Effector memory CD4-positive, alpha-beta T cell (primary cell): ENCODE measurements at regions not wholly inside any gene's neighbourhood (a gene's known extent, or its start where the extent isn't known, plus 50 kb on each side); places are given as distances from the start of the nearest gene placed in this dataset.

Experiments used
- DNase-seq, 3 donors: peaks; one replicate each; pipeline ENCODE4 v3.0.0-alpha.2; 2020
- H3K27ac ChIP-seq: 2 replicates; pipeline ENCODE4 v1.7.0; 2013; ENCODE audit warnings: mild to moderate bottlenecking, low read length, moderate library complexity; ENCODE audit not compliant: insufficient read depth, poor library complexity, severe bottlenecking
- H3K27me3 ChIP-seq: replicated peaks from 2 replicates; pipeline ENCODE4 v1.7.0; 2013; ENCODE audit warnings: mild to moderate bottlenecking, low read length; ENCODE audit not compliant: insufficient read depth, control insufficient read depth, poor library complexity, severe bottlenecking
- H3K36me3 ChIP-seq: 2 replicates; pipeline ENCODE4 v1.7.0; 2013; ENCODE audit warnings: mild to moderate bottlenecking, low read length, moderate library complexity; ENCODE audit not compliant: control insufficient read depth, insufficient read depth
- H3K4me1 ChIP-seq: 2 replicates; pipeline ENCODE4 v1.7.0; 2013; ENCODE audit warnings: low read length, mild to moderate bottlenecking; ENCODE audit not compliant: control insufficient read depth, insufficient read depth, poor library complexity, severe bottlenecking
- H3K4me3 ChIP-seq: 2 replicates; pipeline ENCODE4 v1.7.0; 2013; ENCODE audit warnings: low read length, low read depth, mild to moderate bottlenecking; ENCODE audit not compliant: insufficient read depth, poor library complexity, severe bottlenecking
- H3K9me3 ChIP-seq: 2 replicates; pipeline ENCODE4 v1.7.0; 2013; ENCODE audit warnings: mild to moderate bottlenecking, low read length, moderate library complexity; ENCODE audit not compliant: control insufficient read depth

DNA sequence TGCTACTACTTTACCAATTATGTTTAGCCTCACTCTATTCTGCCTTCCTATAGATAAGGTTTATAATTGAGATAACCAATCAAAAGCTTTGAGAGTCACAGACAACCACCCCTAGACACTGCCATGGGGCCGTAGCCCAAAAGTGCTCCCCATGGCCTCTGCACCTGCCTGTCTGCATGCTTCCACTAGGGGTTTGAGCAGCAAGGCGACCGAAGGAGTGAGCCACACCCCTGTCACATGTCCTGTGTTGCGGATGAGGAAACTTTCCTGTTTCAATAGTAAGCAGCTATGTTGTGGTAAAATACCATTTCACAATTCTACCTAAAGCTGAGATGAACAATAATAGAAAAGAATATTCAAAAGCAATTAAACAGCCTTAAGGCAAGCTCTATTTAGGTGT is 856.0 kb upstream of the FRG1 start:
- no peaks in the 10 kb centered on the region for H3K4me1 ChIP-seq
- DNase-seq: no peak
- no peaks in the 10 kb centered on the region for H3K9me3 ChIP-seq
- no peak overlapping the region for H3K4me3 ChIP-seq
- no peaks in the 10 kb centered on the region for H3K27me3 ChIP-seq
- H3K36me3 ChIP-seq: no peaks in the 10 kb centered on the region
- H3K27ac ChIP-seq: no peak overlapping the region

- Histone ChIP-seq H3K4me1 (no peaks in the 10 kb centered on the region), H3K27ac (no peak overlapping the region), H3K4me3 (no peak overlapping the region), H3K36me3 (no peaks in the 10 kb centered on the region), H3K27me3 (no peaks in the 10 kb centered on the region), H3K9me3 (no peaks in the 10 kb centered on the region)
- DNase-seq: no peak
Measured at GRCh38 chr4:189087971-189088370, 852.7 kb upstream of the FRG1 start.

DNA sequence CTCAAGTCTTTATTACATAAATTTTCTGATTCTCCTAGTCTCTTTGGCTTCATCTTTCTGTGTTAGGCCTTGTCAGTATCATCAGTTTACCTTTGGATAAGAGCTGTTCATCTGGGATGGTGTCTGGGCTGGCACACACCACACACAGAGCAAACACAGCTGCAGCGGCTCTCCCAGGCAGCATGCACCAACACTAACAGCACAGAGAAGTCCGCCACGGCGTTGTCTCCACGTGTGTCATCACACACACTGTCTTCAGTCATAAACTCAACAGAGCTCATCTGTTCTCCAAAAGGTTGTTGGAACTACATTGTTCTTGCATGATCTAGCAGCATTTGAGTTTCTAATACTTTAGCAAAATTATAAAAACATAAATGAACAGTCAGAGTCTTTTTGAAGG is 851.9 kb upstream of the FRG1 start:
- no peaks in the 10 kb centered on the region for H3K27me3 ChIP-seq
- no peak overlapping the region for H3K27ac ChIP-seq
- no peak overlapping the region for H3K4me3 ChIP-seq
- H3K4me1 ChIP-seq: no peaks in the 10 kb centered on the region
- no peaks in the 10 kb centered on the region for H3K9me3 ChIP-seq
- DNase-seq: no peak
- no peaks in the 10 kb centered on the region for H3K36me3 ChIP-seq

DNA sequence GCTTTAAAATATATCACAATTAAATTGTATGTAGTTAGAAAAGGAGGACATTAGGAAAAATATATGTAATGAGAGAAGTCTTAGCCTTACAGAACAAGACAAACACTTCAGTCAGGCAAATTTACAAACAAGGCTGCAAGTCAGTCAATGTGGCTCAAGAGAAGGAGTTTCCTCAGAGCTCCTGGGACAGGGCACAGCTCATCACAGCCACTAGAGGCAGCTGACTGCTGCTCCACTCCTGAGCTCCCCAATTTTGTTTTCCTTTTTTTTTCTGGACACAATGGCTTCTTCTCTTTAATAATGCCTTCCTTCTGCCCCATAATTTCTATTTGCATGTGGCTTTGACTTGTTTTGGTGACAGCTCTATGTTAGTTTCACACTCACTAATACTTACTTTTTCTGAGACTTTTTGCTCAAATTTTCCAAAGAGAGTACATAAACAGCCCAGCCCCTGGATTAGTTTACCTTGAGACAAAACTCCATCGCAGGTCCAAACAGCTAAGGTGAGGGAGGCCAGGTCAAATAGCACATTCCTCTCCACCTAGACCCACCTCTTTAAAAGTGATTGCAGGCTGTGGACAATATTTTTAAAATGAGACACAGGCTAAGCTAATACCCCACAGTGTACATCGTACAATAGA is 850.4 kb upstream of the FRG1 start:
- Histone ChIP-seq H3K9me3 (no peaks in the 10 kb centered on the region), H3K4me1 (no peaks in the 10 kb centered on the region), H3K27me3 (no peaks in the 10 kb centered on the region), H3K36me3 (no peaks in the 10 kb centered on the region), H3K4me3 (no peak overlapping the region), H3K27ac (no peak overlapping the region)
- DNase-seq: no peak

- no peaks in the 10 kb centered on the region for H3K9me3 ChIP-seq
- no peak overlapping the region for H3K27ac ChIP-seq
- H3K4me1 ChIP-seq: no peaks in the 10 kb centered on the region
- no peak overlapping the region for H3K4me3 ChIP-seq
- no peaks in the 10 kb centered on the region for H3K27me3 ChIP-seq
- no peak for DNase-seq
- H3K36me3 ChIP-seq: no peaks in the 10 kb centered on the region
Measured at GRCh38 chr4:189092581-189092980, 848.1 kb upstream of the FRG1 start.

DNA sequence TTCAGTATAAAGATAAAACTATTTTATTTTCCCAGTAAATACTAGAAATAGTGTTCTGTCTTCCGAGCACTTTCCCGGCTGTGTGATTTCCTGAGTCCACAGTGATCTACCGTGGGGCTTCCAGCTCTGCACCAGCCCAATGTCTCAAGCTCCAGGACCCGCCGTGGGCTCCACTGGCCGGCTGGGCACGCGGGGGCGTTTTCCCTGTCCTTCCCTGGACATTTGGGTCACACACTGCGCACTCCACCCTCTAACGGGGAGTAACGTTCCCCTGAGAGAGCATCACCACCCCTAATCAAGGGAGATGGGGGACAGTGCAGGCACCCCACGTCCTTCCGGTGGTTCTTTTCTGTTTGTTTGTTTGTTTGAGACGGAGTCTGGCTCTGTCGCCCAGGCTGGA is 844.6 kb upstream of the FRG1 start:
- no peak for DNase-seq
- Histone ChIP-seq H3K27ac (no peak overlapping the region), H3K4me3 (no peak overlapping the region), H3K4me1 (no peaks in the 10 kb centered on the region), H3K27me3 (no peaks in the 10 kb centered on the region), H3K9me3 (no peaks in the 10 kb centered on the region), H3K36me3 (no peaks in the 10 kb centered on the region)

GRCh38 chr4:189096717-189097116 is 844.0 kb upstream of the FRG1 start:
- DNase-seq: no peak
- H3K9me3 ChIP-seq: no peaks in the 10 kb centered on the region
- no peak overlapping the region for H3K27ac ChIP-seq
- H3K4me1 ChIP-seq: no peaks in the 10 kb centered on the region
- H3K4me3 ChIP-seq: no peak overlapping the region
- no peaks in the 10 kb centered on the region for H3K27me3 ChIP-seq
- no peaks in the 10 kb centered on the region for H3K36me3 ChIP-seq

DNA sequence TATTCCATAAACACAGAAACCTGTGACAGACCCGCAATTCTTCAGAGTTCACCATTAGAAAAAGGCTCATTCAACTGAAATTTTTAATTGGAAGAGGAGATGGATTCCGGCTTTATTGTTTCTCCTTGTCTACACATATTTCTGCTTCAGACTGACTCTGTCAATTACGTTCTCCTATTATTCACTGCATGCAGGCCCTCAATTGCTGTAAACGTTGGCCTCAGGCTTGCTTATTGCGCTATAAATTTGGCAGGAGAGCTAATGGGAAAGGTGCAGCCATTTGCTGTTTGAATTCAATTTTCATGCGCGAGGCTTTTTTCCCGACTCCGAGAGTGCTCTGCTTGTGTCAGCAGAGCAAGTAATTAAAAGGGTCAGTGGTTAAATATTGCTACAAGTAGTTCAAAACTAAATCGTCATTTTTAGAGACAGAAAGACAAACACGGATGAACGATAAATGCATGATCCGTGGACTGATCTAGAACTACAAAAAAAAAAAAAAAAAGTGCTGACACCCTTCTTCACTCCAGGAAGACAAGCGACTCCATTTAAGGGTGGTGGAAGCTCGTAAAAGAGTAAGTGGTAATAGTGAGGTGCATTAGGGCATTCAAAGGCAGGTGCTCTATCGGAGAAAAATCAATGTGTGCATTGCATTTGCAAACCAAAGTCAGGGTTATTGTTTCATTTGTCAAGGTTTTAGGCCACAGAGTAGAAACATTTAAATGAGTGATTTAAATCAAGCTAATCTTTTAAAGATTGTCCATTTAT is 841.6 kb upstream of the FRG1 start:
- no peak overlapping the region for H3K4me3 ChIP-seq

GRCh38 chr4:189113389-189113888 is 827.2 kb upstream of the FRG1 start:
- no peaks in the 10 kb centered on the region for H3K36me3 ChIP-seq
- H3K27me3 ChIP-seq: no peaks in the 10 kb centered on the region
- no peaks in the 10 kb centered on the region for H3K9me3 ChIP-seq
- no peak overlapping the region for H3K4me3 ChIP-seq
- H3K27ac ChIP-seq: no peak overlapping the region
- DNase-seq: no peak
- no peaks in the 10 kb centered on the region for H3K4me1 ChIP-seq

More for the DNA sequence above, 841.6 kb upstream of the FRG1 start:
- no peaks in the 10 kb centered on the region for H3K9me3 ChIP-seq
- DNase-seq: no peak
- H3K36me3 ChIP-seq: no peaks in the 10 kb centered on the region
- no peak overlapping the region for H3K27ac ChIP-seq
- no peaks in the 10 kb centered on the region for H3K27me3 ChIP-seq
- H3K4me1 ChIP-seq: no peaks in the 10 kb centered on the region

GRCh38 chr4:189117426-189117825 is 823.2 kb upstream of the FRG1 start:
- Histone ChIP-seq H3K4me1 (no peaks in the 10 kb centered on the region), H3K27ac (no peak overlapping the region), H3K4me3 (no peak overlapping the region), H3K27me3 (no peaks in the 10 kb centered on the region), H3K9me3 (no peaks in the 10 kb centered on the region), H3K36me3 (no peaks in the 10 kb centered on the region)
- DNase-seq: no peak
